HAP-1 (cell line): ENCODE measurements at regions not wholly inside any gene's neighbourhood (a gene's known extent, or its start where the extent isn't known, plus 50 kb on each side); places are given as distances from the start of the nearest gene placed in this dataset.

ENCODE experiments used
- DNase-seq, 2 experiments: peaks; one replicate each; pipeline ENCODE4 v3.0.0-alpha.2; 2016 to 2020; ENCODE audit warnings: low spot score in 2 of 2
- H3K27me3 ChIP-seq: fragments of 250-450 bp; sonication (Bioruptor Pico); 2 replicates; pipeline ENCODE4 v1.5.1; 2020; ENCODE audit warnings: low read depth, mild to moderate bottlenecking, moderate library complexity
- H3K36me3 ChIP-seq: fragments of 250-450 bp; sonication (Bioruptor Pico); replicated peaks from 2 replicates; pipeline ENCODE4 v1.5.1; 2020; ENCODE audit warnings: mild to moderate bottlenecking
- H3K4me1 ChIP-seq: fragments of 250-450 bp; sonication (Bioruptor Pico); 2 replicates; pipeline ENCODE4 v1.5.1; 2020; ENCODE audit warnings: mild to moderate bottlenecking
- H3K4me3 ChIP-seq: fragments of 250-450 bp; sonication (Bioruptor Pico); 2 replicates; pipeline ENCODE4 v1.5.1; 2020; ENCODE audit warnings: mild to moderate bottlenecking, moderate library complexity
- H3K9me3 ChIP-seq: fragments of 250-450 bp; sonication (Bioruptor Pico); 2 replicates; pipeline ENCODE4 v1.5.1; 2020; ENCODE audit warnings: mild to moderate bottlenecking, moderate library complexity
- in situ Hi-C: fragments of 300-500 bp; cut with MboI; formaldehyde crosslinking; loops from 3 replicates; pipeline ENCODE4 v1.14.3; 2020; ENCODE audit warnings: low sequenced_read_pairs, inconsistent platforms, mixed read lengths

- Histone ChIP-seq H3K9me3 (no peaks in the 10 kb centered on the region), H3K4me1 (peaks cover 18% of the 10 kb centered on the region), H3K36me3 (no peaks in the 10 kb centered on the region), H3K27me3 (no peaks in the 10 kb centered on the region), H3K4me3 (no peak overlapping the region)
- no peak for DNase-seq
- in situ Hi-C loops, result no loop called here
These were observed 244.1 kb downstream of the RAB28 start for GRCh38 chr4:13240066-13240465.

GRCh38 chr4:13238936-13239335, 245.2 kb downstream of the RAB28 start:
- Histone ChIP-seq H3K27me3 (no peaks in the 10 kb centered on the region), H3K9me3 (no peaks in the 10 kb centered on the region), H3K4me1 (peaks cover 8% of the 10 kb centered on the region), H3K4me3 (no peak overlapping the region), H3K36me3 (no peaks in the 10 kb centered on the region)
- in situ Hi-C loops, result no loop called here
- no peak for DNase-seq

GRCh38 chr4:13236485-13236884, 247.7 kb downstream of the RAB28 start:
- in situ Hi-C loops, result no loop called here
- DNase-seq, result no peak
- Histone ChIP-seq H3K4me1 (no peaks in the 10 kb centered on the region; the same call in 1 of the 2 replicates), H3K9me3 (no peaks in the 10 kb centered on the region), H3K27me3 (no peaks in the 10 kb centered on the region), H3K36me3 (no peaks in the 10 kb centered on the region), H3K4me3 (no peak overlapping the region)

DNA sequence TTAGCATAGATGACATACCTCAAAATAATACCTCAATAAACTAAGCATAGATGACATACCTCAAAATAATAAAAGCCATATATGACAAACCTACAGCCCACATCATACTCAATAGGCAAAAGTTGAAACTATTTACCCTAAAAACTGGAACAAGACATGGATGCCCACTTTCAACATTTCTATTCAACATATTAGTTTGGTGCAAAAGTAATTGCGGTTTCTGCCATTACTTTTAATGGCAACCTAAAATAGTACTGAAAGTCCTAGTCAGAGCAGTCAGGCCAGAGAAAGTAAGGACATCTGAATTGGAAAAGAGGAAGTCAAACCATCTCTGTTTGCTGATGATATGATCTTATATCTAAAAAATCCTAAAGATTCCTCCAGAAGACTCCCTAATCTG, 250.4 kb downstream of the RAB28 start:
- no peaks in the 10 kb centered on the region for H3K4me1 ChIP-seq
- H3K27me3 ChIP-seq, result no peaks in the 10 kb centered on the region
- DNase-seq, result no peak
- no peaks in the 10 kb centered on the region for H3K36me3 ChIP-seq
- H3K4me3 ChIP-seq, result no peak overlapping the region
- in situ Hi-C loops, result no loop called here
- H3K9me3 ChIP-seq, result no peaks in the 10 kb centered on the region

- Histone ChIP-seq H3K27me3 (no peaks in the 10 kb centered on the region), H3K9me3 (no peaks in the 10 kb centered on the region), H3K4me1 (peaks cover 16% of the 10 kb centered on the region), H3K4me3 (no peak overlapping the region), H3K36me3 (no peaks in the 10 kb centered on the region)
- in situ Hi-C loops, result no loop called here
- no peak for DNase-seq
These were observed 264.2 kb downstream of the RAB28 start for GRCh38 chr4:13219971-13220370.

GRCh38 chr4:13218326-13218958, 265.7 kb downstream of the RAB28 start:
- Histone ChIP-seq H3K4me1 (peaks cover 16% of the 10 kb centered on the region), H3K9me3 (no peaks in the 10 kb centered on the region), H3K36me3 (no peaks in the 10 kb centered on the region), H3K4me3 (no peak overlapping the region), H3K27me3 (no peaks in the 10 kb centered on the region)
- no peak for DNase-seq
- in situ Hi-C loops, result no loop called here

- peaks cover 16% of the 10 kb centered on the region for H3K4me1 ChIP-seq
- H3K4me3 ChIP-seq, result no peak overlapping the region
- H3K27me3 ChIP-seq, result no peaks in the 10 kb centered on the region
- no peaks in the 10 kb centered on the region for H3K36me3 ChIP-seq
- no peak for DNase-seq
- no peaks in the 10 kb centered on the region for H3K9me3 ChIP-seq
- in situ Hi-C loops, result no loop called here
These were observed 268.6 kb downstream of the RAB28 start for GRCh38 chr4:13215560-13215959.

- no peaks in the 10 kb centered on the region for H3K9me3 ChIP-seq
- no peaks in the 10 kb centered on the region for H3K36me3 ChIP-seq
- H3K4me1 ChIP-seq, result no peaks in the 10 kb centered on the region
- no peak for DNase-seq
- H3K27me3 ChIP-seq, result no peaks in the 10 kb centered on the region
- no peak overlapping the region for H3K4me3 ChIP-seq
- in situ Hi-C loops, result no loop called here
These were observed 271.2 kb downstream of the RAB28 start for GRCh38 chr4:13212936-13213335.

DNA sequence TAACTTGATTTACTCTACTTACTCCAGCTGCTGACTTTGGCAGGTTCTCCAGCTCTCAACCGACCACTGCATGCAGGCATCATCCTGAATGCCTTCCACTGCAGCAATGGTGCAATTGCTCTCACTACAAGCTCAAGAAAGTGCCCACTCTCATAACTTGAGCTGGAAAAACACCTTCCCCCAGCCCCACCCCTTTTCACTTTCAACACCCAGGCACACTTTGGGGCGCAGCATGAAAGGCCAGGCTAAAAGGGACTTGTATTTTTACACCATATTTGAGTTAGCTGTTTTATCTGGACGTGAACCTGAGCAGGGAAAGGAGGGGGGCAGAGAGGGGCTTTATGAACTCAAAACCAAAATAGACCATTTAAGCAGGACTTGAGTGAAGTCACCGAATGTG, 274.5 kb downstream of the RAB28 start:
- H3K9me3 ChIP-seq, result no peaks in the 10 kb centered on the region
- no peaks in the 10 kb centered on the region for H3K27me3 ChIP-seq
- no peak for DNase-seq
- no peaks in the 10 kb centered on the region for H3K4me1 ChIP-seq
- in situ Hi-C loops, result no loop called here
- no peak overlapping the region for H3K4me3 ChIP-seq
- H3K36me3 ChIP-seq, result no peaks in the 10 kb centered on the region

GRCh38 chr4:13208558-13209193, 275.5 kb downstream of the RAB28 start:
- Histone ChIP-seq H3K4me3 (no peak overlapping the region), H3K36me3 (no peaks in the 10 kb centered on the region), H3K9me3 (no peaks in the 10 kb centered on the region), H3K4me1 (no peaks in the 10 kb centered on the region), H3K27me3 (no peaks in the 10 kb centered on the region)
- in situ Hi-C loops, result no loop called here
- no peak for DNase-seq

DNA sequence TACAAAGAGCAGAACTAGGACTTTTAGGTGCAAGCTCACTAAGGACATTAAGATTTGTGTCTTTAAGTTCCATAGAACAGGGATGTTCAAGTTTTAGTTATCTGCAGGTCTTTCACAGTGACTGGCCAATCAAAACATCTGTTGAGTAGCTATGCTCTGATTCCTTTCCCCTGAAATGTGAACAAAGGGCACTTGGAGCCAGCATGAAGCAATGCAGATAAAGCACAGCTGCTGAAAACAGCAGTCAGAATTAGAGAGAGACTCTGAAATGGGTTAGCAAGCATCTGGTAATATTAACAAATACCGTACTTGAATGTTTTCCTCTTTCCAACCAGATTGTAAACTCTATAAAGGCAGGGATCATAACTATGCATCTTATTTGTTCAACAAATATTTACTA, 276.9 kb downstream of the RAB28 start:
- Histone ChIP-seq H3K9me3 (no peaks in the 10 kb centered on the region), H3K27me3 (no peaks in the 10 kb centered on the region), H3K4me1 (no peaks in the 10 kb centered on the region; the same call in 1 of the 2 replicates), H3K4me3 (no peak overlapping the region), H3K36me3 (no peaks in the 10 kb centered on the region)
- in situ Hi-C loops, result no loop called here
- DNase-seq, result no peak

- Histone ChIP-seq H3K4me1 (no peaks in the 10 kb centered on the region; the same call in 1 of the 2 replicates), H3K4me3 (no peak overlapping the region), H3K36me3 (no peaks in the 10 kb centered on the region), H3K9me3 (no peaks in the 10 kb centered on the region), H3K27me3 (no peaks in the 10 kb centered on the region)
- no peak for DNase-seq
- in situ Hi-C loops, result no loop called here
These were observed 281.0 kb downstream of the RAB28 start for GRCh38 chr4:13203101-13203500.

GRCh38 chr4:13202701-13203100, 281.4 kb downstream of the RAB28 start:
- H3K27me3 ChIP-seq, result no peaks in the 10 kb centered on the region
- DNase-seq, result no peak
- in situ Hi-C loops, result no loop called here
- no peaks in the 10 kb centered on the region for H3K36me3 ChIP-seq
- no peaks in the 10 kb centered on the region for H3K9me3 ChIP-seq
- H3K4me3 ChIP-seq, result no peak overlapping the region
- no peaks in the 10 kb centered on the region; the same call in 1 of the 2 replicates for H3K4me1 ChIP-seq

DNA sequence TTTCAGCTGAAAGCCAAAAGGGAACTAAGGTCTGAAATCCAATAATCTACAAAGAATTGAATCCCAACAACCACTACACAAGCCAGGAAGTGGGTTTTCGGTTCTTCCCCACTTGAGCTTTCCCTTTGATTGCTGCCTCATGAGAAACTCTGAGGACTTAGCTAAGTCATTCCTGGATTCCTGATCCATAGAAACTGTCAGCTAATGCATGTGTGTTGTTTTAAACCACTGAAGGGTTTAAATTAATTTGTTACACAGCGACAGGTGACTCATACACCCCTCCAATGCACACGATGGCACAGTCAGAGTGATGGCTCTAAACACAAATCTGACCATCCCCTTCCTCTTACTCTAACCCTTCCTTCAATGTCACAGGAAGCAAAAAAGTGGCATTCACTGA, 282.9 kb downstream of the RAB28 start:
- no peak for DNase-seq
- Histone ChIP-seq H3K27me3 (no peaks in the 10 kb centered on the region), H3K4me3 (no peak overlapping the region), H3K36me3 (no peaks in the 10 kb centered on the region), H3K4me1 (no peaks in the 10 kb centered on the region; the same call in 1 of the 2 replicates), H3K9me3 (no peaks in the 10 kb centered on the region)
- in situ Hi-C loops, result no loop called here

GRCh38 chr4:13196721-13197120, 287.4 kb downstream of the RAB28 start:
- in situ Hi-C loops, result no loop called here
- Histone ChIP-seq H3K27me3 (no peaks in the 10 kb centered on the region), H3K9me3 (no peaks in the 10 kb centered on the region), H3K36me3 (no peaks in the 10 kb centered on the region), H3K4me3 (no peak overlapping the region), H3K4me1 (no peaks in the 10 kb centered on the region)
- DNase-seq, result no peak
